Activated CD8-positive, alpha-beta memory T cell treated with anti-CD3 and anti-CD28 coated beads, Interleukin-2, amount 50 U/mL, for 1 hour (primary cell): ENCODE measurements at regions not wholly inside any gene's neighbourhood (a gene's known extent, or its start where the extent isn't known, plus 50 kb on each side); places are given as distances from the start of the nearest gene placed in this dataset.
"Not testable (repeated sequence)": the region's sequence is repeated elsewhere in the genome, so short reads cannot be mapped to it uniquely, and the experiment has no call there.

Experiments used
- DNase-seq: peaks from one replicate; pipeline ENCODE4 v3.0.0-alpha.2; 2020; ENCODE audit errors: extremely low read depth

- DNase-seq: no peak
Measured at GRCh38 chr9:71273613-71274012, 152.2 kb upstream of the TRPM3 start.

- no peak for DNase-seq
Measured at GRCh38 chr9:71271602-71272001, 150.2 kb upstream of the TRPM3 start.

DNA sequence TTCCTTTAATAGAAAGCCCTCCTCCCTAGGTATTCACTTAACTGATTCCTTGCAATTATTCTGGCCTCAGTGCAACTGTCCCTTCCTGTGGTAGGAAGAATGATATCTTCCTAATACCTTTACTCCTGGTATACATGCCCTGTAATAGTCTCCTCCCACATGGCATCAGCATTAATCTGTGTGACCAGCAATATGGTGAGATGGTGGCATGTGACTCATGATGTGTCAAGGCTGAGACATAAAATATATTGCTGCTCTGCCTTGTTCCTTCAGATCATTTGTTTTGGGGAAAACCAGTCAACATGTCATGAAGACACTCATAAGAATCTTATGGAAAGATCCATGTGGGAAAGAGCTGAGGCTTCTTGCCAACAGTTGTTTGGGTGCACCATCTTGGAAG, 149.1 kb upstream of the TRPM3 start:
- no peak for DNase-seq

DNA sequence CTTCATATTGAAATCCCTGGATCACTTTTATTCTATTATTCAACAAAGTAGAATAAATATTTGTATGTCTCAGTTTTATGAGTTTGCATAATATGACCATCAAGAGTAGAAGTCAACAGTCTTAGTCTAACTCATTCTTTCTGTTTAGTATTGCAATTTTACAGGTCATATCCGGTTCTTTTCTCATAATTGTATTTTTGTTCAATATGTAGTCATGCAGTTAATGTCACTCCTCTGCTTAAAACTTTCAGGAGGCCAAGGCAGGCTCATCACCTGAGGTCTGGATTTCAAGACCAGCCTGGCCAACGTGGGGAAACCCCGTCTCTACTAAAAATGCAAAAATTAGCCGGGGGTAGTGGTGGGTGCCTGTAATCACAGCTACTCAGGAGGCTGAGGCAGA, 148.4 kb upstream of the TRPM3 start:
- DNase-seq: no peak

DNA sequence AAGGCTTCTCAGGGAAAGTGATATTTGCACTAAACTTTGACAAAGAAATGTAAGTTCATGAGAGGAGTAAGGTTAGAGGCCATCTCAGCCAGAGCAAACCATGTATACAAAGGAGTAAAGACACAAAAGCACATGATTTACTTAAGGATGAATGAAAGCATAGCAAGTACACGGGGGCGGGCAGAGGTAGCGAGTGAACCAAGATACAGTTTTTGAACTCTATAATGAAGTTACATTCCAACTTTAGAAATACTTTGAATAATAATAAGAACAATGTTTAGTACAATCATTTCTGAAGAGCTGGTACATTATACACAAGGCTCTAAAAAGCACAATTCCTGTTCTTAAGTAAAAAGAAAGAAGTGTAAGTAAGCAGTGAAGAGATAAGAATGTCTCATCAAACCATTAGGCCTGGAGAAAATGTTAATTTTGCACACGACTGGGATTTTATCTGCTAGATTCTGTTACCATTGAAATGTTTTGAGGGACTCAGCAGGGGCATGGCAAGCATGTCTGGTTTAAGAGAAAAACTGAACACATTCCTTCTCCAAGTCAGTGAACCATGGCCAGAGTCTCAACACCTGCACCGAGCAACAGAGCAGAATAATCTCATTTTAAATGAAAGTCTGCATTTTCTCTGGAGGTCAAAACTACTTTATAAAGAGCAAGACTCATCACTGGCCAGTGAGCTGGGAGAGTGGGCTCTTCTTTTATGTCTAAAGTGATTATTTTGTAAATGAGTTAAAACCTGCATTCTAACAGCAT, 147.6 kb upstream of the TRPM3 start:
- no peak for DNase-seq

GRCh38 chr9:71263451-71263850, 142.0 kb upstream of the TRPM3 start:
- no peak for DNase-seq

DNA sequence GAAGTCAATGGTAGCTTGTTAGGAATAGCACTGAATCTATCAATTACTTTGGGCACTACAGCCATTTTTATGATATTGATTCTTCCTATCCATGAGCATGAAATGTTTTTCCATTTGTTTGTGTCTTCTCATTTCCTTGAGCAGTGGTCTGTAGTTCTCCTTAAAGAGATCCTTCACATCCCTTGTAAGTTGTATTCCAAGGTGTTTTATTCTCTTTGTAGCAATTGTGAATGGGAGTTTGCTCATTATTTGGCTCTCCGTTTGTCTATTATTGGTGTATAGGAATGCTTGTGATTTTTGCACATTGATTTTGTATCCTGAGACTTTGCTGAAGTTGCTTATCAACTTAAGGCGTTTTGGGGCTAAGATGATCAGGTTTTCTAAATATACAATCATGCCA, 139.0 kb upstream of the TRPM3 start:
- DNase-seq: not testable (repeated sequence)

- no peak for DNase-seq
Measured at GRCh38 chr9:71254592-71255277, 133.3 kb upstream of the TRPM3 start.

DNA sequence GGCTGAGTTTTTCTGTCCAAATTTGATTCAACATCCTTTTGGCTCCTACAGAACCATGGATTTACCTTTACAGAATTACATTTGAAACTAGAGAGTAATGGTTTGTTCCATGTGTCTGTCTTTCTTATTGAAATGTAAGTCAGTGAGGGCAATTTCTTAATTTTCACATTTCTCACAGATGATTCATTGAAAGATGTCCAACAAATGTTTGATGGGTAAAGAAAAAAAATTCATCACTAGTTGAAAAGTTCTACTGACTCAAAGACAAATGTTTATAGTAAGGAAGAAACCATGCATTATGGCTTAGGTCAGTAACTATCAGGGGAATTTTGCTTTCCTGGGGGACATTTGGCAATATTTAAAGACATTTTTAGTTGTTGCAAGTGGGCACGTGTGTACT, 131.6 kb upstream of the TRPM3 start:
- no peak for DNase-seq

- no peak for DNase-seq
Measured at GRCh38 chr9:71250581-71250980, 129.2 kb upstream of the TRPM3 start.

- DNase-seq: no peak
Measured at GRCh38 chr9:71249729-71250317, 128.4 kb upstream of the TRPM3 start.

- DNase-seq: no peak
Measured at GRCh38 chr9:71245651-71246050, 124.2 kb upstream of the TRPM3 start.

DNA sequence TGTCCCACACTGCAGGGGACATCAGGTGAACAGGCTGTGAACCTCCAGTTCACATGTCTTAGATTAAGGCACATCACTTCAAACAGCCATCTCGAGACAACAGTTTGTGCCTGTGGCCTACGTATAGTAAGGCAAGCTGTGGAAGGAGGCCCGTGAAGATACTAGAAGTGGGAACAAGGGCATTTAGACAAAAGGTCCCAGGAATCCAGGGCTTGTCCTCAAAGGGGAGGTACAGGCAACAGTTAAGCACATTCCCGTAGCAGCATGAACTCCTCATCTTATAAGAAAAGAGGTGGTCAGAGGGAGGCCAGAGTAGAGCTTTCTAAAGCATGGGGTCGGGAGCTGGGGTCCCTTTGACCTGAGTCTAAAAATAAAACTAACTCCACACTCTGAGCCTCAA, 122.5 kb upstream of the TRPM3 start:
- no peak for DNase-seq

DNA sequence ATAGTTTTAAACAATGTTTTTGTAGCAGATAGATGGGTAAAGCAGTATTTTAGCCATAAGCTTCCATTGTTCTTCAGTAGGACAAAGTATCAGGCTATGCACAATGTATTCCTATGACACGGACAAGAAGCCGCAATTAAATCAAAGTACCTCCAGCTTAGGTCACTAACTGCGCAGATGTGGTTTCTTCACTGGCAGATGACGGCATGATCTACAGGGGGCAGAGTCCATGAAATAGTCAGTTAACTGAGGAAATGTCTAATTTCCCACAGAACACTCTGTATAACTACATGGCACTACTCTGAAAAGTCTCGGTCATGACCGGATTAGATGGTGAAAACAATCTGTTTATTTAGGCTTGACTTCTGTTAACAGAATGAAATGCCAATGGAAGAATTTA, 120.7 kb upstream of the TRPM3 start:
- DNase-seq: no peak

DNA sequence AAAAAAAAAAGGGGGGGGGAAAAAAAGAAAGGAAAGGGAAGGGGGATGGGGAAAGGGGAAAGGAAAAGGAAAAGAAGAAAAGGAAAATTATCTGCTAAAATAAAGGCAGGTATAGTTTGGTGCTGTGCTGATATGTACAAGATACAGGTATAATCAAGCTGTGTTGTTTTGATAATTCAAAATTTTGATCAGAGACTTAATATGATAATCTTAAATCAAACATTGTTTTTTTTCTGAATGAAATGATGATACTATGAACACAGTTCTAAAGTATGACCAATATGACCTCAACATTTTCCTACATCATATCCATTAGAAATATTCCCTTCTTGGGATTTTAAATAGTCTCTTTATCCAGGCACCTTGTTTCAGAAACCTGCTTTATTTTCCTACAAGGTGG, 115.6 kb upstream of the TRPM3 start:
- DNase-seq: no peak

- no peak for DNase-seq
Measured at GRCh38 chr9:71233646-71234045, 112.2 kb upstream of the TRPM3 start.

DNA sequence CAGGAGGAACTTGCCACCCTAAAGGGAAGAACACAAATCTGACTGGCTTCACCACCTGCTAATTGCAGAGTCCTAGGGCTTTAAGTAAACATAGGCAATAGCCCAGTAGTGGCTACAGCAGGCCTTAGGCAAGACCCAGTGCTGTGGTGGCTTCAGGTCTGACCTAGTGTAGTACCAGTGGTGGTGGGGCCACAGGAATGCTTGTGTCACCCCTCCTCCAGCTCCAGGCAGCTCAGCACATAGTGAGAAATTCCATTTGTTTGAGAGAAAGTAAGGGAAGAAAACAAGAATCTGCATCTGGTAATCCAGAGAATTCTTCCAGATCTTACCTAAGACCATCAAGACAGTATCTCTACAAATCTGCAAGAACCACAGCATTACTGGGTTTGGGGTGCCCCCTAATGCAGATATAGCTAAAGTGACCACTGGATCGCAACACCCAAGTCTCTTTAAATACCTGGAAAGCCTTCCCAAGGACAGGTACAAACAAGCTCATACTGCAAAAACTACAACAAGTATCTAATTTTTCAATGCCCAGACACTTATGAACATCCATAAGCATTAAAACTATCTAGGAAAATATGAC, 102.6 kb upstream of the TRPM3 start:
- DNase-seq: no peak

GRCh38 chr9:71218774-71219173, 97.4 kb upstream of the TRPM3 start:
- DNase-seq: no peak

GRCh38 chr9:71213633-71214032, 92.2 kb upstream of the TRPM3 start:
- DNase-seq: no peak

DNA sequence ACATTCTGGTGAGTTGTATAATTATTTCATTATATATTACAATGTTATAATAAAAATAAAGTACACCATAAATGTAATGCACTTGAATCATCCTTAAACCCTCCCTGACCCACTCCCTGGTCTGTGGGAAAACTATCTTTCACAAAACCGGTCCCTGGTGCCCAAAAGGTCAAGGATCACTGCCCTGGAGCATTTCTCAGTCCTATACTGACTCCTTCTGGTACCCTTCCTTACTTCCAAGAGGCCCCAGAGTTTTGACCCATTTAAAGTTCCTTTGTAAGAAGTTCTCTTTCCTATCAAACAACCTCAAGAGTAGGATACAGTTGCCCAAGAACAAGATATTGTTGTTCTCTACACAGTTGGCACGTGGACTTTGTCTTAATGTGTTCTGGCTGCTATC, 88.9 kb upstream of the TRPM3 start:
- no peak for DNase-seq

- no peak for DNase-seq
Measured at GRCh38 chr9:71209890-71210289, 88.5 kb upstream of the TRPM3 start.

GRCh38 chr9:71202931-71203330, 81.5 kb upstream of the TRPM3 start:
- no peak for DNase-seq

DNA sequence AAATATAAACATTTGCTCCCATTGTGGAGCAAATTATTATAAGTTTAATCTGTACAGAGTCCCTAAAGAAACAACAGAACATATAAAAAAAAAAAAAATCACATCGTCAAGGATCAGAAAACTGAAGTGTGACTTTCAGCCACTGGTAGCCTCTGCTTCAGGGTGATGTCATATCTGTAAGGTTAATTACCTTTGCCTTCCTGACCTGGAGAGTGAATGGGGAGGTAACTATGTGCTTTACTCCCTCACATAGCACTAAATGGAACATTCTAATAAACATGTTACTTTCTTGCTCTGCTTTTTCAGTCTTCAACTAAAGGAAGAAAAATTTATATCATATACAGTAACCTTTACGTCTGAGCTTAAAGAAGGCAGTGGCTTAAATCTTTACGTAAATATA, 70.3 kb upstream of the TRPM3 start:
- no peak for DNase-seq
